GM21619 (cell line): ENCODE measurements at regions not wholly inside any gene's neighbourhood (a gene's known extent, or its start where the extent isn't known, plus 50 kb on each side); places are given as distances from the start of the nearest gene placed in this dataset.

ENCODE experiments used
- ATAC-seq: cut with Tn5 transposase; IDR thresholded peaks from one replicate; pipeline ENCODE4 v1.9.1; 2021; ENCODE audit not compliant: unreplicated experiment

GRCh38 chrX:147693511-147693910 lies 218.2 kb upstream of the FMR1 start:
- no peak for ATAC-seq

- no peak for ATAC-seq
Observed at GRCh38 chrX:147699061-147699460, 212.7 kb upstream of the FMR1 start.

- no peak for ATAC-seq
Observed at GRCh38 chrX:147710301-147710700, 201.4 kb upstream of the FMR1 start.

GRCh38 chrX:147733369-147733768 lies 178.3 kb upstream of the FMR1 start:
- ATAC-seq: no peak

GRCh38 chrX:147735364-147735763 lies 176.4 kb upstream of the FMR1 start:
- ATAC-seq: no peak

- no peak for ATAC-seq
Observed at GRCh38 chrX:147736045-147736444, 175.7 kb upstream of the FMR1 start.

GRCh38 chrX:147737690-147738089 lies 174.0 kb upstream of the FMR1 start:
- ATAC-seq: no peak

- no peak for ATAC-seq
Observed at GRCh38 chrX:147738265-147738664, 173.5 kb upstream of the FMR1 start.

- no peak for ATAC-seq
Observed at GRCh38 chrX:147739196-147739595, 172.5 kb upstream of the FMR1 start.

- ATAC-seq: no peak
Observed at GRCh38 chrX:147741776-147742175, 169.9 kb upstream of the FMR1 start.

- no peak for ATAC-seq
Observed at GRCh38 chrX:147749308-147749707, 162.4 kb upstream of the FMR1 start.

- no peak for ATAC-seq
Observed at GRCh38 chrX:147757750-147758149, 154.0 kb upstream of the FMR1 start.

GRCh38 chrX:147763131-147763530 lies 148.6 kb upstream of the FMR1 start:
- ATAC-seq: no peak

- ATAC-seq: no peak
Observed at GRCh38 chrX:147764868-147765267, 146.9 kb upstream of the FMR1 start.

- ATAC-seq: no peak
Observed at GRCh38 chrX:147770858-147771257, 140.9 kb upstream of the FMR1 start.

GRCh38 chrX:147776988-147777387 lies 134.7 kb upstream of the FMR1 start:
- ATAC-seq: no peak

GRCh38 chrX:147779173-147779572 lies 132.5 kb upstream of the FMR1 start:
- no peak for ATAC-seq

GRCh38 chrX:147781844-147782243 lies 129.9 kb upstream of the FMR1 start:
- no peak for ATAC-seq

GRCh38 chrX:147788641-147789350 lies 122.9 kb upstream of the FMR1 start:
- ATAC-seq: no peak

- no peak for ATAC-seq
Observed at GRCh38 chrX:147800663-147801062, 111.1 kb upstream of the FMR1 start.

- peak; percentile 71 for ATAC-seq
Observed at GRCh38 chrX:147803948-147804347, 107.8 kb upstream of the FMR1 start.

GRCh38 chrX:147811803-147812202 lies 99.9 kb upstream of the FMR1 start:
- ATAC-seq: no peak

GRCh38 chrX:147827070-147827469 lies 84.6 kb upstream of the FMR1 start:
- ATAC-seq: no peak
